Naive thymus-derived CD4-positive, alpha-beta T cell (primary cell): ENCODE measurements at regions not wholly inside any gene's neighbourhood (a gene's known extent, or its start where the extent isn't known, plus 50 kb on each side); places are given as distances from the start of the nearest gene placed in this dataset.

Experiments used
- ATAC-seq: fragments of 150-1000 bp; cut with Tn5 transposase; 2 replicates; pipeline ENCODE4 v1.10.0; 2021; ENCODE audit warnings: mild to moderate bottlenecking, moderate library complexity
- CTCF ChIA-PET: fragments of 350-600 bp; sonication (Branson Sonifier 250); formaldehyde crosslinking; loops from one replicate; lab custom pipeline; 2021; ENCODE audit warnings: antibody characterized with exemption; lab: Charles Lee
- POLR2A ChIA-PET: fragments of 350-600 bp; sonication (Branson Sonifier 250); formaldehyde crosslinking; loops from one replicate; lab custom pipeline; 2021; ENCODE audit warnings: antibody characterized with exemption, inconsistent platforms; lab: Charles Lee
- DNase-seq, 9 donors: peaks; one replicate each; pipeline versions ENCODE4 v3.0.0 to v3.0.0-alpha.2; 2020 to 2022; ENCODE audit warnings: mixed read lengths in 1 of 9
- H3K27ac ChIP-seq: one replicate; pipeline ENCODE4 v1.7.0; 2013; ENCODE audit warnings: mild to moderate bottlenecking, low read depth, low read length, moderate library complexity
- H3K27me3 ChIP-seq, 2 donors: one replicate each; pipeline ENCODE4 v1.7.0; 2013; ENCODE audit warnings: low read length in 2 of 2, mild to moderate bottlenecking in 2 of 2, moderate library complexity in 2 of 2; ENCODE audit not compliant: control insufficient read depth in 2 of 2, insufficient read depth in 2 of 2
- H3K36me3 ChIP-seq, 3 experiments: 1 replicate in 2 of 3; 2 replicates in 1 of 3; pipeline ENCODE4 v1.7.0; 2013; ENCODE audit warnings: low read length in 3 of 3, mild to moderate bottlenecking in 3 of 3, moderate library complexity in 1 of 3; ENCODE audit not compliant: insufficient read depth in 3 of 3, control insufficient read depth in 2 of 3
- H3K4me1 ChIP-seq, 2 donors: one replicate each; pipeline ENCODE4 v1.7.0; 2013; ENCODE audit warnings: low read length in 2 of 2, mild to moderate bottlenecking in 2 of 2, moderate library complexity in 1 of 2; ENCODE audit not compliant: control insufficient read depth in 2 of 2, insufficient read depth in 2 of 2
- H3K4me3 ChIP-seq: 2 replicates; pipeline ENCODE4 v1.7.0; 2013; ENCODE audit warnings: mild to moderate bottlenecking, low read length
- H3K9me3 ChIP-seq, 3 experiments: 1 replicate in 2 of 3; 2 replicates in 1 of 3; pipeline ENCODE4 v1.7.0; 2013; ENCODE audit warnings: low read length in 3 of 3; ENCODE audit not compliant: control insufficient read depth in 2 of 3
- H3K27ac Mint-ChIP-seq, 9 donors: one replicate each; pipeline ENCODE4 v1.8.0; 2020 to 2022; ENCODE audit warnings: mixed read lengths in 9 of 9, mild to moderate bottlenecking in 8 of 9, moderate library complexity in 5 of 9, inconsistent platforms in 2 of 9
- H3K27me3 Mint-ChIP-seq, 5 donors: one replicate each; pipeline ENCODE4 v1.8.0; 2021 to 2022; ENCODE audit warnings: mixed read lengths in 5 of 5, mild to moderate bottlenecking in 1 of 5
- H3K36me3 Mint-ChIP-seq, 5 donors: one replicate each; pipeline ENCODE4 v1.8.0; 2020 to 2022; ENCODE audit warnings: mixed read lengths in 5 of 5, mild to moderate bottlenecking in 3 of 5, inconsistent platforms in 1 of 5
- H3K4me1 Mint-ChIP-seq, 7 donors: one replicate each; pipeline ENCODE4 v1.8.0; 2020 to 2022; ENCODE audit warnings: mixed read lengths in 7 of 7, mild to moderate bottlenecking in 3 of 7, inconsistent platforms in 1 of 7
- H3K4me3 Mint-ChIP-seq, 10 donors: one replicate each; pipeline ENCODE4 v1.8.0; 2020 to 2022; ENCODE audit warnings: mild to moderate bottlenecking in 10 of 10, mixed read lengths in 10 of 10, moderate library complexity in 6 of 10, inconsistent platforms in 2 of 10
- H3K9me3 Mint-ChIP-seq, 11 donors: one replicate each; pipeline ENCODE4 v1.8.0; 2020 to 2022; ENCODE audit warnings: mixed read lengths in 11 of 11, mild to moderate bottlenecking in 4 of 11, inconsistent platforms in 1 of 11, moderate library complexity in 1 of 11
- intact Hi-C, 2 donors: fragments of 100-400 bp; cut with micrococcal nuclease; formaldehyde crosslinking; loops; one replicate each; pipeline ENCODE4 v1.15.1; 2023

- no peaks in the 10 kb centered on the region for H3K4me1 ChIP-seq
- no peak overlapping the region for H3K4me3 ChIP-seq
- Mint-ChIP-seq H3K36me3 (no peaks in the 10 kb centered on the region), H3K27me3 (peaks cover 0 to 21% (median 12%) of the 10 kb centered on the region in 5 donors), H3K27ac (no peak overlapping the region), H3K4me3 (no peak overlapping the region), H3K4me1 (peaks cover 0 to 2% (median 0%) of the 10 kb centered on the region in 7 donors), H3K9me3 (peaks cover 0 to 2% (median 0%) of the 10 kb centered on the region in 11 donors)
- H3K27ac ChIP-seq, result no peak overlapping the region
- ChIA-PET CTCF (no interaction called here), POLR2A (no interaction called here)
- DNase-seq, result no peak
- intact Hi-C loops, result no loop called here
- no peaks in the 10 kb centered on the region for H3K27me3 ChIP-seq
- ATAC-seq, result no peak
- no peaks in the 10 kb centered on the region for H3K36me3 ChIP-seq
- H3K9me3 ChIP-seq, result no peaks in the 10 kb centered on the region
Observed at GRCh38 chr6:4588163-4588562, 188.0 kb upstream of the CDYL start.

GRCh38 chr6:4587171-4587570, 189.0 kb upstream of the CDYL start:
- Mint-ChIP-seq H3K27ac (no peak overlapping the region), H3K4me1 (peaks cover 0 to 4% (median 0%) of the 10 kb centered on the region in 7 donors), H3K27me3 (peaks cover 0 to 21% (median 12%) of the 10 kb centered on the region in 5 donors), H3K36me3 (no peaks in the 10 kb centered on the region), H3K4me3 (no peak overlapping the region), H3K9me3 (peaks cover 0 to 2% (median 0%) of the 10 kb centered on the region in 11 donors)
- POLR2A ChIA-PET, result no interaction called here
- Histone ChIP-seq H3K4me3 (no peak overlapping the region), H3K36me3 (no peaks in the 10 kb centered on the region), H3K27ac (no peak overlapping the region), H3K27me3 (no peaks in the 10 kb centered on the region), H3K9me3 (no peaks in the 10 kb centered on the region), H3K4me1 (no peaks in the 10 kb centered on the region)
- ATAC-seq, result no peak
- no peak for DNase-seq
- intact Hi-C loops, result no loop called here
- CTCF ChIA-PET, result no interaction called here

GRCh38 chr6:4586469-4586859, 189.7 kb upstream of the CDYL start:
- no peaks in the 10 kb centered on the region for H3K36me3 ChIP-seq
- no peaks in the 10 kb centered on the region for H3K27me3 ChIP-seq
- intact Hi-C loops, result no loop called here
- H3K4me1 ChIP-seq, result no peaks in the 10 kb centered on the region
- no peaks in the 10 kb centered on the region for H3K36me3 Mint-ChIP-seq
- ChIA-PET CTCF (no interaction called here), POLR2A (no interaction called here)
- peaks cover 0 to 16% (median 6%) of the 10 kb centered on the region in 5 donors for H3K27me3 Mint-ChIP-seq
- no peak overlapping the region for H3K4me3 Mint-ChIP-seq
- DNase-seq, result no peak
- no peak for ATAC-seq
- peaks cover 0 to 2% (median 0%) of the 10 kb centered on the region in 11 donors for H3K9me3 Mint-ChIP-seq
- H3K4me3 ChIP-seq, result no peak overlapping the region
- H3K27ac Mint-ChIP-seq, result no peak overlapping the region
- no peak overlapping the region for H3K27ac ChIP-seq
- peaks cover 0 to 4% (median 0%) of the 10 kb centered on the region in 7 donors for H3K4me1 Mint-ChIP-seq
- no peaks in the 10 kb centered on the region for H3K9me3 ChIP-seq

GRCh38 chr6:4585682-4586468, 190.3 kb upstream of the CDYL start:
- H3K9me3 Mint-ChIP-seq, result peaks cover 0 to 2% (median 0%) of the 10 kb centered on the region in 11 donors
- CTCF ChIA-PET, result no interaction called here
- intact Hi-C loops, result no loop called here

GRCh38 chr6:4584801-4585200, 191.4 kb upstream of the CDYL start:
- Mint-ChIP-seq H3K27ac (no peak overlapping the region), H3K36me3 (no peaks in the 10 kb centered on the region), H3K4me1 (peaks cover 0 to 4% (median 0%) of the 10 kb centered on the region in 7 donors), H3K4me3 (no peak overlapping the region), H3K27me3 (peaks cover 0 to 22% (median 3%) of the 10 kb centered on the region in 5 donors), H3K9me3 (peaks cover 0 to 2% (median 0%) of the 10 kb centered on the region in 11 donors)
- Histone ChIP-seq H3K4me1 (no peaks in the 10 kb centered on the region), H3K36me3 (no peaks in the 10 kb centered on the region), H3K27ac (no peak overlapping the region), H3K9me3 (no peaks in the 10 kb centered on the region), H3K27me3 (no peaks in the 10 kb centered on the region), H3K4me3 (no peak overlapping the region)
- ChIA-PET CTCF (no interaction called here), POLR2A (no interaction called here)
- ATAC-seq, result no peak
- intact Hi-C loops, result no loop called here
- no peak for DNase-seq

More at GRCh38 chr6:4585682-4586468, 190.3 kb upstream of the CDYL start:
- H3K27me3 ChIP-seq, result no peaks in the 10 kb centered on the region
- H3K36me3 ChIP-seq, result no peaks in the 10 kb centered on the region
- H3K4me1 Mint-ChIP-seq, result peaks cover 0 to 4% (median 0%) of the 10 kb centered on the region in 7 donors
- H3K27me3 Mint-ChIP-seq, result peaks cover 0 to 17% (median 3%) of the 10 kb centered on the region in 5 donors
- DNase-seq, result no peak
- no peak overlapping the region for H3K27ac ChIP-seq
- ATAC-seq, result no peak
- POLR2A ChIA-PET, result no interaction called here
- no peaks in the 10 kb centered on the region for H3K36me3 Mint-ChIP-seq
- H3K9me3 ChIP-seq, result no peaks in the 10 kb centered on the region
- no peaks in the 10 kb centered on the region for H3K4me1 ChIP-seq
- no peak overlapping the region for H3K4me3 Mint-ChIP-seq
- H3K4me3 ChIP-seq, result no peak overlapping the region
- H3K27ac Mint-ChIP-seq, result no peak overlapping the region

GRCh38 chr6:4582506-4583417, 193.4 kb upstream of the CDYL start:
- Histone ChIP-seq H3K27me3 (no peaks in the 10 kb centered on the region), H3K4me1 (no peaks in the 10 kb centered on the region), H3K4me3 (no peak overlapping the region), H3K27ac (no peak overlapping the region), H3K9me3 (no peaks in the 10 kb centered on the region), H3K36me3 (no peaks in the 10 kb centered on the region)
- POLR2A ChIA-PET, result no interaction called here
- no peak overlapping the region for H3K27ac Mint-ChIP-seq
- no peaks in the 10 kb centered on the region for H3K36me3 Mint-ChIP-seq
- no peak overlapping the region for H3K4me3 Mint-ChIP-seq
- peaks cover 0 to 21% (median 7%) of the 10 kb centered on the region in 5 donors for H3K27me3 Mint-ChIP-seq
- H3K4me1 Mint-ChIP-seq, result peaks cover 0 to 4% (median 0%) of the 10 kb centered on the region in 7 donors
- intact Hi-C loops, result no loop called here
- CTCF ChIA-PET, result no interaction called here
- ATAC-seq, result no peak
- no peak for DNase-seq
- no peaks in the 10 kb centered on the region for H3K9me3 Mint-ChIP-seq
